ENCODE measurements at regions not wholly inside any gene's neighbourhood (a gene's known extent, or its start where the extent isn't known, plus 50 kb on each side); places are given as distances from the start of the nearest gene placed in this dataset.
"Not testable (repeated sequence)": the region's sequence is repeated elsewhere in the genome, so short reads cannot be mapped to it uniquely, and the experiment has no call there.

- DNase-seq = no peak
Measured at GRCh38 chr6:140560671-140561070, 1186.2 kb upstream of the CITED2 start.

DNA sequence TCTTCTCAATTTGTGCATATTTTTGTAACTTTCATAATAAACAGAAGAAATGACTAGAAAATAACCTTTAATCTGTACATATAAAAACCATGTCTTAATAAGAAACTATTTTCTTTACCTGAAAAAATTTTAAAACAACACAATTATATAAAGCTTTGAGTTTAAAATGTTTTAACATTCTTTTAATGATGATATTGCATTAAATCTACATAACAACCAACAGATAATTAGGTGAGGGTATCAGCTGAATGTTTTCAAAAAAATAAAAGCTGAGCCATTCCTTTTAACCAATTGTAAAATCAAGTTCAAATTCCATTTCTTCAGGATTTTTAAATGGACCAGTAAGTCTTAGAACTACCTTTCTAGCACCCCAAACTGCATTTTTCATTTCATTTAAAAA is 1185.0 kb upstream of the CITED2 start:
- no peak for DNase-seq

- DNase-seq = no peak
Measured at GRCh38 chr6:140554421-140554820, 1180.0 kb upstream of the CITED2 start.

DNA sequence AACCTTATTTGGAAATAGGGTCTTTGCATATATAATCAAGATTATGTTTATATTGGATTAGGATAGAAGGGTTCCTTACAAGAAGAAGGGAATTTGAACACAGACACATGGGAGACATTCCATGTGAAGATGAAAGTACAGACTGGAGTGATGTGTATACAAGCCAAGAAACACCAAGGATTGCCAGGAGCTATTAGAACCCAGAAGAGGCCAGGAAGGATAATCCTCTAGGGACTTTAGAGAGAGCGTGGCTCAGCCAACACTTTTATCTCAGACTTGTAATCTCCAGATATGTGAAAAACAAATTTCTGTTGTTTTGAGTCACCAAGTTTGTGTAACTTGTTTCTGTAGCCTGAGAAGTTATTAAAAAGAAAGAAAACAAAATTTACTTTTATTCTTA is 1173.9 kb upstream of the CITED2 start:
- DNase-seq = no peak

DNA sequence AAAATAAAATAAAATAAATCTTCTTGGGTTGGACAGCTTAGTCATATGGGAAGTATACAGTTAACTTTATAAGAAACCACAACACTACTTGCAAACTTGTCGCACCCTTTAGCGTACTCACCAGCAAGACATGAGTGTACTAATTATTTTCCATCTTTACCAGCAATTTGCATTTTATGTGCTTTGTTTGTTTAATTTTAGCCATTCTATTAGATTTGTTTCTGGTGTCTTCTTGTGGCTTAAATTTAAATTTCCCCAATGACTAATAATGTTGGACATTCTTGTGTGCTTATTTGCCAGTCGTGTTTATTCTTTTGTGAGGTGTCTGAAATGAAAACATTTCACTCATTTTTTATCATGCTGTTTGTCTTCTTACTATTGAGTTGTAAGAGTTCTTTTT is 1172.2 kb upstream of the CITED2 start:
- DNase-seq = no peak

GRCh38 chr6:140544431-140544830 is 1170.0 kb upstream of the CITED2 start:
- no peak for DNase-seq

DNA sequence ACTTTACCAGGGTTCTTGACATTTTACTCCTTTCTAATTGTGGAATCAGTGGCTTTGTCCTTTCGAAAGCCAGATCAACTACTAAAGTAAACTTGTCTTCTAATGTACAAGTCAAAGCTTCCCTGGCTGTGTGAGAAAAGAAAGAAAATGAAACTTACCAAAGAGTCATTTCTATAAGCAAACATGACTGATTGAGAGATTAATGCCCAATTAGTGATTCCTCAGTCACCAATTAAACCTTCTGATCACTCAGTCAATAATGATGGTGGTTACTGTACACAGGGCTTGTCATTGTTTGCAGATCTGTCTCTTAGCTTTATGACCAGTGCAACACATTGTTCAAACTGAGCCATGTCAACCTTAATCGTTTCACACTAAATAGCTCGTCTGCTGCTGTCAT is 1168.4 kb upstream of the CITED2 start:
- DNase-seq = no peak

DNA sequence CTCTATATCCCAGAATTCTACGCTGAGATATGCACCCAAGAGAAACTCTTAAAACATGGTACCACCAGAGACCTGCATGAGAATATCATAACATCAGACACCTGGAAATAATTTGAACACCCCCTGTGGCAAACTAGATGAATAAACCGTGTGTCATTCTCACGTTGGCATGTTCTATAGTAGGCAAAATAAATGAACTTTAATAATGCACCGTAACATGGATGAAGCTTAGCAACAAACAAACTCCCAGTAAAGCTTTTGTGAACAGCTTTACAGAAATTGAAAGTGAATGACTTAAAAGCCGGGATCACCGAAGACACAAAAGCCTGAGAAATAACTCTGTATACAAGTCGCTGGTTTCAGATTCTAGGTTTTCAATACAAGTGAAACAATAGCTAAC is 1166.8 kb upstream of the CITED2 start:
- DNase-seq = no peak

- no peak for DNase-seq
Measured at GRCh38 chr6:140540743-140541142, 1166.3 kb upstream of the CITED2 start.

DNA sequence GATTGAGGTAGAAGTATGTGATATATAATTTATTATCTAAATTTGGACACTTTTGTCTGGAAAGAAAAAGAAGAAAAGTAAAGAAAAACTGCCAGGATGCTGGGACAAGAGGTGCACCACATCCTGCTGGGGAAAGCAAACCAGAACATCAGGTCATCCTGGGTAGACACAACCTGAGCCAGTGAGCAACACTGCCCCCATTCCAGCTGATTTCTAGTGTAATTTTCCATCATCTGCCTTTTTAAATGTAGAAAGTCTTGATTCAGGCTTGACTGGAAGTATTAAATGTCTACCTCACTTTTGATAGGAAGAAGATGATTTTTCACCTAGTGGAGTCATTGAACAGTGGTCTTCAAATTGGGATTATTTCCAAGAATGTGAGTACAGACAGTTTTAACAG is 1164.5 kb upstream of the CITED2 start:
- no peak for DNase-seq

DNA sequence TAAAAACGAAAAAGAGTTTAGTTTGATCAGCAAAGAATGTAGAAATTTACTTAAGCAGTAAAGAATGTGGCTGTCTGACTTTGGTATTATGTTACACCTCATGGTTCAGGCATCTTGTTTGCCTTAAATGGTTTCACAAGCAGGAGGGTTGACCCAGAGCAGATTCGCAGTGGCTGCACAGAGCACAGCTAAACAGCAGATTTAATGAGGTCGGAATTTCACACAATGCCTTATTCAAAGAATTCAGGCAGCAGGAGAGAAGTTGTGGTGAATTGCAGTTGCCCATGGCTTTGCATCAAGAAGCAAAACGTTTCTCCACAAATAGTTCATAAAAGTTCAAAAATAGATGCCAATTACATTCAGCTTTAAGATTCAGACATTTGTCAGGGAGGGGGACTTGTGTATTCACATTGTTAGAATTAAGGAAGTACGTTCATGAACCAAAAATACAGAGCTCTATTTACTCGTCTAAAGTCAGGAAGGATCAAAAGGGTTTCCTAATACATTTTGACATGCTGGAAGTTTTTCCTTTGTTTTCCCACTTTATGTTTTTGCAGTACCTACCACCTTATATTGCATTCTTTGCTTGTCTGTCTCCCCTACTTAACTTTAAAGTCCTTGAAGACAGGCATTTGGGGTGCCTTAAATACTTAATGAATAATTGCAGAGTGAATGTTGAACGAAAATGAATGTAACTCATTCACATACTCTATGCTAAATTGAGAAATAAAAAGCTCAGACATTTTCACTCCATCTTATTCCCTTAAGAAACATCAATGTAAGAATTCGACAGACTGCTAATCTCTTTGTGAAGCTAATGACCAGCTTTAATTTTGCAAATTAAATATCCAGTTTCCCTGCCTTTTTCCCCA is 1163.6 kb upstream of the CITED2 start:
- no peak for DNase-seq

- DNase-seq = no peak
Measured at GRCh38 chr6:140537211-140537610, 1162.8 kb upstream of the CITED2 start.

- no peak for DNase-seq
Measured at GRCh38 chr6:140535511-140535910, 1161.1 kb upstream of the CITED2 start.

- no peak for DNase-seq
Measured at GRCh38 chr6:140533526-140533925, 1159.1 kb upstream of the CITED2 start.

DNA sequence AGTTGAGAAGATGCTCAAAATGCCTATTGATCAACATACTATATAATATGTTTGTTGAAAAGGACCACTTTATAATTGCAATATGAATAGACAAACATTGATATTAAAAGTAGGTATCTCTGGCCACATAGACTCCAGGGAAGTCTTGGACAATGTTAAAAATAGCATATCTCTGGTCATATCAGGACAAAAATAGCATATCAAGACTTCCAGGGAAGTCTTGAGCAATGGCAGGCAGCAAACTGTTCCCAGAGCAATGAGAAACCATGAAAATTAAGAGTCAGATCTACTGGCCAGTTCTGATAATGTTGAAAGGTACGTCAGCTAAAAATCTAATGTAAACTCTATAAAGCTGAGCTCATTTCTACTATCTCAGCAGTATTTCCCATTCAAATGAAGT is 1130.3 kb upstream of the CITED2 start:
- no peak for DNase-seq

- no peak for DNase-seq
Measured at GRCh38 chr6:140500849-140501248, 1126.4 kb upstream of the CITED2 start.

GRCh38 chr6:140499607-140500006 is 1125.2 kb upstream of the CITED2 start:
- no peak for DNase-seq

GRCh38 chr6:140494321-140495108 is 1120.1 kb upstream of the CITED2 start:
- DNase-seq = no peak

DNA sequence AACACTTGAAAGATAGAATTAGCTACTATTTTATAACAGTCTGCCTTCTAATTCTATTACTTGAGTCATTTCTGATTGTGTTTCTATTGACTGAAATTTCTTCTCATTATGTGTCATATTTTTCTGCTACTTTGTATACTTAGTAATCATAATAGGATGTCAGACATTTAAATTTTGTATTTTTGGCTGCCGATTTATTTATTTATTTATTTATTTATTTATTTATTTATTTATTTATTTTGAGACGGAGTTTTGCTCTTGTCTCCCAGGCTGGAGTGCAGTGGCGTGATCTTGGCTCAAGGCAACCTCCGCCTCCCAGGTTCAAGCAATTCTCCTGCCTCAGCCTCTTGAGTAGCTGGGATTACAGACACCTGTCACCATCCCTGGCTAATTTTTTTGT is 1119.0 kb upstream of the CITED2 start:
- not testable (repeated sequence) for DNase-seq

GRCh38 chr6:140490081-140490480 is 1115.6 kb upstream of the CITED2 start:
- no peak for DNase-seq

- no peak for DNase-seq
Measured at GRCh38 chr6:140487586-140487985, 1113.1 kb upstream of the CITED2 start.

DNA sequence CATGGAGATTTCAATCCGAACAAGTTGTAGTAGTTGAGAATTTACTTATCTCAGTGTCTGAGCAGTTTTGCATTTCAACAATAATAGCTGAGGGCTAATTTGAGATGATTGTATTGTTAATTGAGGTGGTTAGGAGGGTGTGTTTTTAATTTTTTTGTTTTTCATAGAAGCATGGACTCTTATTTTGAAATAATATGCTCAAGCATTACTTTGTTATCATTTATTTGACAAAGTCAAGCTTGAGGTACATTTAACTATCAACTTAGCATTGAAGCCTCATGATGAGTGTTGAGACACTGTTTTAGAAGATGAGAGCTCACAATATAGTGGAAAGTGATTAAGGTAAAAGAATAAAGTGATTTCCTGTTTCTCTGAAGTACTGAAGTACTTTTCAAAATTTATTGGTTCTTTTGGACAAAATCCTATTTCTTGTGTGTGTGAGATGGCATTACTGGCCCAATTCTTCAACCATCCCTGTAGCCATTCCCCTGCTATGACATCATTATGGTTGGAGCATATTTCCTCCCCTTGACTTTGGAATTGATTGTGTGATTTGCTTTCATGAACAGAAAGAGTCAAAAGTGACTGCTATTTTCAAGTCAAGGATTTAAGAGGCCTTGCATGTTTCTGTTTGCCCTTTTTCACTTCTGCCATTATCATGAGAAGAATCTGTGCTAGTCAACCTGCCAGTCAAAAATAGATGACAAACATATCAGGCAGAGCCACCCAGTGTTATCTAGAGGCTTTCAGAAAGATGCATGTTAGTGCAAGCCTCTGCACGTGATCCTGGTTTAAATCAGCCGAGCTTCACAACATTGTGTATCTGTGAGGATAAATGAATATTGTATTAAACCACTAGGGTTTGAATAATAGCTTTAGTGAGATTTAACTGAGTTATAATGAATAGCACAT is 1112.3 kb upstream of the CITED2 start:
- no peak for DNase-seq
